HepG2 (cell line): ENCODE measurements at regions not wholly inside any gene's neighbourhood (a gene's known extent, or its start where the extent isn't known, plus 50 kb on each side); places are given as distances from the start of the nearest gene placed in this dataset.

Experiments used
- ATAC-seq: fragments of 200-7000 bp; cut with Tn5 transposase; 3 replicates; pipeline ENCODE4 v1.9.1; 2020; ENCODE audit warnings: mild to moderate bottlenecking, moderate library complexity
- BruUV-seq: library from RNA; stranded (reverse); fragments of 400-500 nt; replicated peaks from 2 replicates; lab custom pipeline; 2021; lab: Mats Ljungman, UMichigan
- CTCF ChIA-PET: fragments of 300-600 bp; formaldehyde crosslinking; extraction: SDS; loops from one replicate; lab custom pipeline; 2021; ENCODE audit warnings: low total read pairs, inconsistent platforms, low intra/inter-chr PET ratio; lab: Yijun Ruan, JAX
- POLR2A ChIA-PET: fragments of 350-600 bp; sonication (Branson Sonifier 250); formaldehyde crosslinking; loops from one replicate; lab custom pipeline; 2020; ENCODE audit warnings: antibody characterized with exemption, inconsistent platforms; lab: Yijun Ruan, JAX
- DNase-seq: peaks from one replicate; pipeline ENCODE4 v3.0.0-alpha.2; 2015; ENCODE audit warnings: low spot score
- FAIRE-seq: peaks from 3 replicates; lab custom pipeline; 2011; peaks lifted over from hg19 to GRCh38; lab: Jason Lieb, UNC
- H2AFZ ChIP-seq: one replicate; pipeline ENCODE4 v1.6.1; 2011; ENCODE audit warnings: low read length, inconsistent platforms
- H3K27ac ChIP-seq: fragments of 300-600 bp; 3 replicates; pipeline ENCODE4 v1.8.0; 2011; ENCODE audit warnings: mixed run types, mild to moderate bottlenecking, mixed read lengths, low read length, inconsistent platforms; ENCODE audit not compliant: insufficient read depth; ENCODE audit errors: extremely low read length
- H3K27me3 ChIP-seq, 2 experiments: fragments of 200-600 bp in 1 of 2; 2 replicates in 1 of 2; 3 replicates in 1 of 2; pipeline versions ENCODE4 v1.6.0 to v1.8.0; 2011; ENCODE audit warnings: low read length in 2 of 2, mild to moderate bottlenecking in 2 of 2, moderate library complexity in 2 of 2, inconsistent platforms in 1 of 2; ENCODE audit not compliant: insufficient read depth in 2 of 2, control insufficient read depth in 1 of 2
- H3K36me3 ChIP-seq, 2 experiments: fragments of 200-600 bp in 1 of 2; replicated peaks in 1 of 2; 2 replicates in 1 of 2; 3 replicates in 1 of 2; pipeline versions ENCODE4 v1.5.1 to v1.8.0; 2011; ENCODE audit warnings: low read length in 2 of 2, inconsistent platforms in 1 of 2; ENCODE audit not compliant: insufficient read depth in 2 of 2, control insufficient read depth in 1 of 2
- H3K4me1 ChIP-seq: 2 replicates; pipeline ENCODE4 v1.5.1; 2012; ENCODE audit warnings: low read length, inconsistent platforms; ENCODE audit not compliant: insufficient read depth
- H3K4me2 ChIP-seq: 2 replicates; pipeline ENCODE4 v1.6.0; 2011; ENCODE audit warnings: low read depth, low read length, inconsistent platforms
- H3K4me3 ChIP-seq, 3 experiments: fragments of 200-600 bp in 1 of 3; sonication (generic), shearing (Covaris generic) in 1 of 3; replicated peaks in 1 of 3; 2 replicates each; pipeline ENCODE4 v1.5.1; 2011 to 2016; ENCODE audit warnings: low read length in 3 of 3, inconsistent platforms in 2 of 3, low read depth in 2 of 3, mild to moderate bottlenecking in 2 of 3, control low read depth in 1 of 3, mixed read lengths in 1 of 3; ENCODE audit not compliant: insufficient read depth in 1 of 3
- H3K79me2 ChIP-seq: one replicate; pipeline ENCODE4 v1.6.1; 2011; ENCODE audit warnings: low read length, inconsistent platforms; ENCODE audit not compliant: insufficient read depth
- H3K9ac ChIP-seq: 2 replicates; pipeline ENCODE4 v1.6.0; 2011; ENCODE audit warnings: mild to moderate bottlenecking, low read depth, low read length, inconsistent platforms; ENCODE audit not compliant: insufficient read depth
- H3K9me3 ChIP-seq: 2 replicates; pipeline ENCODE4 v1.5.1; 2012; ENCODE audit warnings: mild to moderate bottlenecking, low read length
- H4K20me1 ChIP-seq: 2 replicates; pipeline ENCODE4 v1.6.0; 2011; ENCODE audit warnings: inconsistent platforms, mild to moderate bottlenecking, low read length, moderate library complexity; ENCODE audit not compliant: insufficient read depth
- AHR ChIP-seq: IDR thresholded peaks from 2 replicates; pipeline ENCODE4 v1.6.1; 2018; ENCODE audit warnings: missing genetic modification reagents, missing compliant biosample characterization
- HNRNPK ChIP-seq: fragments of 200-400 bp; formaldehyde crosslinking; IDR thresholded peaks from 2 replicates; pipeline ENCODE4 v1.6.1; 2018; ENCODE audit warnings: low read length, low read depth, moderate library complexity, mild to moderate bottlenecking; ENCODE audit not compliant: poor library complexity, severe bottlenecking
- HNRNPLL ChIP-seq: fragments of 200-400 bp; formaldehyde crosslinking; IDR thresholded peaks from 2 replicates; pipeline ENCODE4 v1.6.1; 2017; ENCODE audit warnings: mild to moderate bottlenecking, low read depth, low read length; ENCODE audit not compliant: poor library complexity, severe bottlenecking
- TMF1 ChIP-seq: sonication (generic); formaldehyde crosslinking; IDR thresholded peaks from 2 replicates; pipeline ENCODE4 v1.8.1; 2022; ENCODE audit warnings: low read depth, missing genetic modification reagents
- TP53 ChIP-seq: sonication (generic); formaldehyde crosslinking; conservative IDR thresholded peaks from 2 replicates; pipeline ENCODE4 v1.4.0; 2020; ENCODE audit warnings: missing genetic modification reagents
- ZBTB49 ChIP-seq: sonication (generic); formaldehyde crosslinking; IDR thresholded peaks from 2 replicates; pipeline ENCODE4 v1.4.0; 2020; ENCODE audit warnings: missing genetic modification reagents, borderline replicate concordance
- ZMYM3 ChIP-seq: sonication (generic); formaldehyde crosslinking; IDR thresholded peaks from 2 replicates; pipeline ENCODE4 v1.5.1; 2020; ENCODE audit warnings: mild to moderate bottlenecking, missing genetic modification reagents
- ZNF121 ChIP-seq: sonication (generic); formaldehyde crosslinking; IDR thresholded peaks from 2 replicates; pipeline ENCODE4 v1.5.0; 2020; ENCODE audit warnings: mild to moderate bottlenecking, missing genetic modification reagents
- WGBS: methylation state at CpG from one replicate; pipeline ENCODE4 v1.1.6; 2017; ENCODE audit warnings: low lambda C conversion rate; 5-methylcytosine and 5-hydroxymethylcytosine counted together
- in situ Hi-C: cut with HindIII; loops from 2 replicates; pipeline ENCODE4 v1.10.0; 2017; ENCODE audit warnings: low pct_unique_long_range_greater_than_20kb; ENCODE audit not compliant: extremely low pct_ligation_motif_present
- intact Hi-C: fragments of 100-400 bp; cut with micrococcal nuclease; formaldehyde crosslinking; loops from one replicate; pipeline ENCODE4 v1.10.0; 2022; ENCODE audit not compliant: unreplicated experiment
- TF ChIP-seq, protein P1 (sequence below): IDR thresholded peaks from 2 replicates; pipeline ENCODE4 v1.6.1; 2012; ENCODE audit warnings: inconsistent platforms

GRCh38 chr10:21427804-21428481 lies 97.5 kb downstream of the SKIDA1 start:
- BruUV-seq = no TSS peak
- ATAC-seq (peak; percentile 37; the same call in 2 of the 3 replicates), DNase-seq (peak; percentile 24), FAIRE-seq (no peak)
- ChIA-PET CTCF (no interaction called here), POLR2A (no interaction called here)
- TF ChIP-seq, protein P1, sequence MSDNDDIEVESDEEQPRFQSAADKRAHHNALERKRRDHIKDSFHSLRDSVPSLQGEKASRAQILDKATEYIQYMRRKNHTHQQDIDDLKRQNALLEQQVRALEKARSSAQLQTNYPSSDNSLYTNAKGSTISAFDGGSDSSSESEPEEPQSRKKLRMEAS = 0 out of 2 replicates have a peak, but pooled peaks have one; percentile 20
- TF ChIP-seq HNRNPLL (no peak), TMF1 (CRISPR knock-in tag) (no peak), ZNF121 (peak; percentile 73), HNRNPK (no peak), TP53 (peak; percentile 94), ZMYM3 (CRISPR knock-in tag) (no peak), ZBTB49 (CRISPR knock-in tag) (no peak), AHR (CRISPR knock-in tag) (no peak)
- peaks cover 14% of the 10 kb centered on the region for H3K4me1 ChIP-seq
- intact Hi-C loops = no loop called here
- no peaks in the 10 kb centered on the region for H3K79me2 ChIP-seq
- H2AFZ ChIP-seq = peak overlapping the region; percentile 88
- in situ Hi-C loops = no loop called here
- H3K27me3 ChIP-seq = no peaks in the 10 kb centered on the region; a peak in 3 of 5 replicates
- 22% methylated on average over 6 of the region's 6 CpGs for WGBS
- H3K9ac ChIP-seq = no peak overlapping the region
- H3K27ac ChIP-seq = no peak overlapping the region
- no peaks in the 10 kb centered on the region for H4K20me1 ChIP-seq
- no peaks in the 10 kb centered on the region for H3K36me3 ChIP-seq
- H3K4me2 ChIP-seq = peak overlapping the region; percentile 30; the same call in 1 of the 2 replicates
- H3K4me3 ChIP-seq = no peak overlapping the region
- no peaks in the 10 kb centered on the region; the same call in 1 of the 2 replicates for H3K9me3 ChIP-seq
